ENCODE measurements at regions not wholly inside any gene's neighbourhood (a gene's known extent, or its start where the extent isn't known, plus 50 kb on each side); places are given as distances from the start of the nearest gene placed in this dataset.

DNA sequence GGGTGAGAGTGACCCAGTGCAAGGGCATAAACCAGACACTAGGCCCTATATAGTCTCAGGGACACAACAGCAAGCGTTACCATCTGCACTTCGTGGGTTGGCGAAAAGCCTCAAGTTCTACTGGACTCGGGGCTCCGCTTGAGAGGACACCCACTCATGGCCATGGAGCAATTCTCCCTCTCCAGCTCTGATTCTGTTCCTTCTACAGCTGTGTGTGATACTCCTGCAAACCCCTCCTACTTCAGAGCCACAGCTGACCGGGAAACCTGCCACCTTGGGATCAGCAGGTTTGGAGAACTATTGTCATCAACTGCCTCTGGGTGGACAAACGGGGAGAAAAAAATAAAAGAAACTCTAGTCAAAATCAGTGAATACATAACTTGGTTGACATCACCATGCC lies 306.9 kb downstream of the FGFR2 start:
- H3K4me1 Mint-ChIP-seq = no peaks in the 10 kb centered on the region
- no peak overlapping the region for H3K27ac Mint-ChIP-seq
- H3K4me3 Mint-ChIP-seq = no peak overlapping the region
- DNase-seq = no peak
- H3K9me3 ChIP-seq (ENCODE audit: control insufficient read depth, low read length, poor library complexity, severe bottlenecking) = no peaks in the 10 kb centered on the region
- H3K36me3 Mint-ChIP-seq (ENCODE audit: low read depth) = no peaks in the 10 kb centered on the region
- no peak for ATAC-seq
- no peaks in the 10 kb centered on the region for H3K27me3 Mint-ChIP-seq

- no peaks in the 10 kb centered on the region for H3K9me3 ChIP-seq (ENCODE audit: control insufficient read depth, low read length, poor library complexity, severe bottlenecking)
- H3K27me3 Mint-ChIP-seq = no peaks in the 10 kb centered on the region
- ATAC-seq (no peak), DNase-seq (no peak)
- no peaks in the 10 kb centered on the region for H3K36me3 Mint-ChIP-seq (ENCODE audit: low read depth)
- H3K4me1 Mint-ChIP-seq = no peaks in the 10 kb centered on the region
- no peak overlapping the region for H3K27ac Mint-ChIP-seq
- no peak overlapping the region for H3K4me3 Mint-ChIP-seq
These were observed 306.4 kb downstream of the FGFR2 start for GRCh38 chr10:121291823-121292222.

DNA sequence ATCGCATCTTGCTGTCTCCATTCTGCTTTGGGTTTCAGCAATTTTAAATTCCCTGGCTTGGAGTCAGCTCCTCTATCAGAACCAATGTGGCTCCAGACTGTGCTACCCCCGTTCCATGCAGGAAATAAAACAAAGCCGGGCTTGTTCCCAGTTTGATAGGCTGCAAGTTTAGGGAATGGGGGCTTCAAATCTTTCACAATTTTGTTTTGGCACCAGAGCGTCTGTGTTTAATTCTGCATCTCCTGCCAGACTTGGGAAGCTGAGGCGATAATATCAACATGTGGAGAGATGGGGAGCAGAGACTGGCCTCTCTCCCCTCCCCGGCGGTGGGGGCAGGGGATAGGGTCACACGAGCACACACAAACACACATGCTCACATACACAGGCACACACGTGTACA lies 305.9 kb downstream of the FGFR2 start:
- ATAC-seq = no peak

GRCh38 chr10:121293110-121293509 lies 305.1 kb downstream of the FGFR2 start:
- H3K27me3 Mint-ChIP-seq = no peaks in the 10 kb centered on the region
- no peak overlapping the region for H3K4me3 Mint-ChIP-seq
- H3K27ac Mint-ChIP-seq = no peak overlapping the region
- no peaks in the 10 kb centered on the region for H3K36me3 Mint-ChIP-seq (ENCODE audit: low read depth)
- no peaks in the 10 kb centered on the region for H3K9me3 ChIP-seq (ENCODE audit: control insufficient read depth, low read length, poor library complexity, severe bottlenecking)
- DNase-seq (no peak), ATAC-seq (no peak)
- H3K4me1 Mint-ChIP-seq = no peaks in the 10 kb centered on the region

More for the DNA sequence above, 305.9 kb downstream of the FGFR2 start:
- Mint-ChIP-seq H3K27ac (no peak overlapping the region), H3K4me1 (no peaks in the 10 kb centered on the region), H3K27me3 (no peaks in the 10 kb centered on the region), H3K36me3 (ENCODE audit: low read depth) (no peaks in the 10 kb centered on the region), H3K4me3 (no peak overlapping the region)
- H3K9me3 ChIP-seq (ENCODE audit: control insufficient read depth, low read length, poor library complexity, severe bottlenecking) = no peaks in the 10 kb centered on the region
- DNase-seq = no peak

DNA sequence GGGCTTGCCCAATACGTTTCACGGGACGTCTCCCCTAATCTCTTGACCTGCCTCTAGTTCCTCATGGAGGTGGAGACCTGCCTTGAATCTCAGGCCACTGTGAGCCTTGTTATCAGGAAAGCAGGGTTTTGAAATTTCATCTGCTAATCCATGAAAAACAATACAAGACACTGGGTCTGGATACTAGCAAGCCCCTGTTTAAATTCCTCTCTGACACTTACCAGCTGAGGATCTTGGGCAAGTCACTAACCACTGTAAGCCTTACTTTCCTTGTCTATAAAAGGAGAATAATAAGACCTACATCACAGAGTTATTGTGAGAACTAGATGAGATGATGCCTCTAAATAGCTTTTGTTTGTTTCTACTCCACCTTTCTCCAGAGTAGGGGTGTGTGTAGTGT lies 303.6 kb downstream of the FGFR2 start:
- H3K27ac Mint-ChIP-seq = no peak overlapping the region
- no peak for ATAC-seq
- no peaks in the 10 kb centered on the region for H3K27me3 Mint-ChIP-seq
- no peaks in the 10 kb centered on the region for H3K4me1 Mint-ChIP-seq
- H3K9me3 ChIP-seq (ENCODE audit: control insufficient read depth, low read length, poor library complexity, severe bottlenecking) = no peaks in the 10 kb centered on the region
- H3K4me3 Mint-ChIP-seq = no peak overlapping the region
- DNase-seq = no peak
- no peaks in the 10 kb centered on the region for H3K36me3 Mint-ChIP-seq (ENCODE audit: low read depth)

DNA sequence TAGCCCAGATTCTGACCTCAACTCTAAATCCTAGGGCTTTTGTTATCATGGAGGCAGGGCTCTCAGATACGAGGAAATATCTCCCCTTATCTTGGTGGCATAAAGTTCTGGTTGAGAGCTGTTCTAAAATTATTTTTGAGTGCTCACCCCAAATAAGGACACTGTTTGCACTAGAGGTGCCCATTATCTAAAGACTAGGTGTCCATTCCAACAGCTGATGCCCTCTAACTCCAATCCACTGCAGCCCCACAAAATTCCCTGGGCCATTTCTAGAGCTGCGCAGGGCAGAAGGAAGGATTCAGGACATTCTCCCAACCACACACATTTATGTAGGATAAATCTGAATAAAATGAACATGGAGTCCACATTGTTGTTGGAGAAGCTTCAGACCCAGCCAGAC lies 301.9 kb downstream of the FGFR2 start:
- Mint-ChIP-seq H3K4me1 (no peaks in the 10 kb centered on the region), H3K36me3 (ENCODE audit: low read depth) (no peaks in the 10 kb centered on the region), H3K27me3 (no peaks in the 10 kb centered on the region), H3K27ac (no peak overlapping the region), H3K4me3 (no peak overlapping the region)
- H3K9me3 ChIP-seq (ENCODE audit: control insufficient read depth, low read length, poor library complexity, severe bottlenecking) = no peaks in the 10 kb centered on the region
- ATAC-seq = no peak
- no peak for DNase-seq

- no peaks in the 10 kb centered on the region for H3K9me3 ChIP-seq (ENCODE audit: control insufficient read depth, low read length, poor library complexity, severe bottlenecking)
- H3K27ac Mint-ChIP-seq = no peak overlapping the region
- DNase-seq (no peak), ATAC-seq (no peak)
- H3K4me3 Mint-ChIP-seq = no peak overlapping the region
- no peaks in the 10 kb centered on the region for H3K36me3 Mint-ChIP-seq (ENCODE audit: low read depth)
- no peaks in the 10 kb centered on the region for H3K4me1 Mint-ChIP-seq
- H3K27me3 Mint-ChIP-seq = no peaks in the 10 kb centered on the region
These were observed 301.2 kb downstream of the FGFR2 start for GRCh38 chr10:121296881-121297585.

GRCh38 chr10:121300723-121301122 lies 297.5 kb downstream of the FGFR2 start:
- ATAC-seq = no peak
- Mint-ChIP-seq H3K27me3 (no peaks in the 10 kb centered on the region), H3K36me3 (ENCODE audit: low read depth) (no peaks in the 10 kb centered on the region), H3K27ac (no peak overlapping the region), H3K4me1 (no peaks in the 10 kb centered on the region), H3K4me3 (no peak overlapping the region)
- H3K9me3 ChIP-seq (ENCODE audit: control insufficient read depth, low read length, poor library complexity, severe bottlenecking) = no peaks in the 10 kb centered on the region
- no peak for DNase-seq

- H3K9me3 ChIP-seq (ENCODE audit: control insufficient read depth, low read length, poor library complexity, severe bottlenecking) = no peaks in the 10 kb centered on the region
- Mint-ChIP-seq H3K4me1 (no peaks in the 10 kb centered on the region), H3K4me3 (no peak overlapping the region), H3K36me3 (ENCODE audit: low read depth) (no peaks in the 10 kb centered on the region), H3K27me3 (no peaks in the 10 kb centered on the region), H3K27ac (no peak overlapping the region)
- no peak for ATAC-seq
- no peak for DNase-seq
These were observed 295.6 kb downstream of the FGFR2 start for GRCh38 chr10:121302541-121303180.

DNA sequence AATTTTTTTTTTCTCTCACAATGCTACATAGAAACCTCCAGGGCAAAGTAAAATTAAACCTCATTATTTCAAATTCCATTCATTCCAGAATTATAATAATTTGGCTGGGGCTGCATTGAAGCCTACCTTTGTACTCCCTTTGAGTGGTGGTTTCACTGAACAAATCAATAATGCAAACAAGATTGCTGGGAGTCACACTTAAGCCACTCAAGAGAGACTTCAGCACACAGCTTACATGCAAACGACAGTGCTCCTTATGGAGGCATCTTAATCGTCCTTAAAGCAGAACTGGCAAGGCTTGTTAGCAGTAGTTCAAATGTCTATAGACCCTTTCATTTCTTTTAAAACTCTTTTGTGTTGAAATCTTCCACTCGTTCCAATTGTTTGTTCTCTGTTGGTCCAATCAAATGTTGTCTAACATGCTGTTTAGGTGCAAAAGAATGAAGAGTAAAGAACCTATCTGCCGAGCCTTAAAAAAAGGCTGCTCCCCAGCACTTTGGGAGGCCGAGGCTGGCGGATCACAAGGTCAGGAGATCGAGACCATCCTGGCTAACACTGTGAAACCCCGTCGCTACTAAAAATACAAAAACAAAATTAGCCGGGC lies 294.9 kb downstream of the FGFR2 start:
- Mint-ChIP-seq H3K27ac (no peak overlapping the region), H3K4me1 (no peaks in the 10 kb centered on the region), H3K27me3 (no peaks in the 10 kb centered on the region), H3K36me3 (ENCODE audit: low read depth) (no peaks in the 10 kb centered on the region), H3K4me3 (no peak overlapping the region)
- ATAC-seq = no peak
- no peak for DNase-seq
- H3K9me3 ChIP-seq (ENCODE audit: control insufficient read depth, low read length, poor library complexity, severe bottlenecking) = no peaks in the 10 kb centered on the region

- no peaks in the 10 kb centered on the region for H3K27me3 Mint-ChIP-seq
- DNase-seq (no peak), ATAC-seq (no peak)
- no peak overlapping the region for H3K27ac Mint-ChIP-seq
- no peak overlapping the region for H3K4me3 Mint-ChIP-seq
- H3K36me3 Mint-ChIP-seq (ENCODE audit: low read depth) = no peaks in the 10 kb centered on the region
- H3K9me3 ChIP-seq (ENCODE audit: control insufficient read depth, low read length, poor library complexity, severe bottlenecking) = no peaks in the 10 kb centered on the region
- H3K4me1 Mint-ChIP-seq = no peaks in the 10 kb centered on the region
These were observed 293.2 kb downstream of the FGFR2 start for GRCh38 chr10:121305066-121305465.

DNA sequence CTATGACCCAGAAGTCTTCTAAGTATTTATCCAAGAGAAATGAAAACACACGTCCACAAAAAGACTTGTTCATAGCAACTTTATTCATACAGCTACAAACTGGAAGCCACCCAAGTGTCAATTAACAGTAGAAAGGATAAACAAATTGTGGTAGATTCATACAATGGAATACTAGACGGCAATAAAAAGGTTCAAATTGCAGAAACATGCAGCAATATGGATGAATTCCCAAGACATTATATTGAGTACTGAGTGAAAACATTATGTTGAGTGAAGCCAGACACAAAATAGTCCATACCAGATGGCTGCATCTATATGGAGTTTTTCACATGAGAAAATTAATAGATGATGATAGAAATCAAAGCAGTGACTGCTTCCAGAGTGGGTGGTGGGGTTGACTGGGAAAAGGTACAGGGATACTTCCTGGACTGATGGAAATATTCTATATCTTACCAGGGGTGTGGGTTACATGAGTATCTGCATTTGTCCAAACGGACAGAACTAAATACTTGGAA lies 292.0 kb downstream of the FGFR2 start:
- H3K27ac Mint-ChIP-seq = no peak overlapping the region
- H3K36me3 Mint-ChIP-seq (ENCODE audit: low read depth) = no peaks in the 10 kb centered on the region
- H3K4me3 Mint-ChIP-seq = no peak overlapping the region
- ATAC-seq (no peak), DNase-seq (no peak)
- H3K9me3 ChIP-seq (ENCODE audit: control insufficient read depth, low read length, poor library complexity, severe bottlenecking) = no peaks in the 10 kb centered on the region
- no peaks in the 10 kb centered on the region for H3K27me3 Mint-ChIP-seq
- no peaks in the 10 kb centered on the region for H3K4me1 Mint-ChIP-seq

GRCh38 chr10:121307411-121307980 lies 290.7 kb downstream of the FGFR2 start:
- H3K9me3 ChIP-seq (ENCODE audit: control insufficient read depth, low read length, poor library complexity, severe bottlenecking) = no peaks in the 10 kb centered on the region
- ATAC-seq (no peak), DNase-seq (no peak)
- no peaks in the 10 kb centered on the region for H3K36me3 Mint-ChIP-seq (ENCODE audit: low read depth)
- H3K4me1 Mint-ChIP-seq = no peaks in the 10 kb centered on the region
- no peaks in the 10 kb centered on the region for H3K27me3 Mint-ChIP-seq
- no peak overlapping the region for H3K27ac Mint-ChIP-seq
- H3K4me3 Mint-ChIP-seq = no peak overlapping the region

All from T-helper 17 cell (primary cell).